NCI-H2107 (cell line): ENCODE measurements at regions not wholly inside any gene's neighbourhood (a gene's known extent, or its start where the extent isn't known, plus 50 kb on each side); places are given as distances from the start of the nearest gene placed in this dataset.
A peak's percentile ranks its signal among the peaks of the same experiment; 100 is the strongest.

Source experiments
- DNase-seq: peaks from one replicate; lab custom pipeline; 2025; lab: John Stamatoyannopoulos, UW

- DNase-seq = no peak
These were observed 371.5 kb downstream of the ZNF536 start for GRCh38 chr19:30743702-30744101.

- DNase-seq = no peak
These were observed 370.8 kb downstream of the ZNF536 start for GRCh38 chr19:30743011-30743410.

- no peak for DNase-seq
These were observed 370.3 kb downstream of the ZNF536 start for GRCh38 chr19:30742406-30742938.

- DNase-seq = no peak
These were observed 369.4 kb downstream of the ZNF536 start for GRCh38 chr19:30741566-30741965.

- DNase-seq = no peak
These were observed 367.2 kb downstream of the ZNF536 start for GRCh38 chr19:30739394-30739793.

GRCh38 chr19:30738047-30738446 lies 365.9 kb downstream of the ZNF536 start:
- no peak for DNase-seq

GRCh38 chr19:30734669-30735068 lies 362.5 kb downstream of the ZNF536 start:
- no peak for DNase-seq

- no peak for DNase-seq
These were observed 361.8 kb downstream of the ZNF536 start for GRCh38 chr19:30733826-30734550.

GRCh38 chr19:30731591-30731990 lies 359.4 kb downstream of the ZNF536 start:
- DNase-seq = no peak

GRCh38 chr19:30729451-30729850 lies 357.3 kb downstream of the ZNF536 start:
- DNase-seq = no peak

- DNase-seq = no peak
These were observed 350.6 kb downstream of the ZNF536 start for GRCh38 chr19:30722761-30723160.

- DNase-seq = no peak
These were observed 350.0 kb downstream of the ZNF536 start for GRCh38 chr19:30722186-30722585.

- DNase-seq = no peak
These were observed 347.8 kb downstream of the ZNF536 start for GRCh38 chr19:30719999-30720345.

- peak; percentile 10 for DNase-seq
These were observed 347.2 kb downstream of the ZNF536 start for GRCh38 chr19:30719189-30719998.

GRCh38 chr19:30718707-30719106 lies 346.5 kb downstream of the ZNF536 start:
- no peak for DNase-seq

GRCh38 chr19:30718014-30718413 lies 345.8 kb downstream of the ZNF536 start:
- no peak for DNase-seq

GRCh38 chr19:30717381-30717780 lies 345.2 kb downstream of the ZNF536 start:
- DNase-seq = no peak

GRCh38 chr19:30712431-30713337 lies 340.5 kb downstream of the ZNF536 start:
- no peak for DNase-seq

GRCh38 chr19:30711826-30712225 lies 339.6 kb downstream of the ZNF536 start:
- no peak for DNase-seq

GRCh38 chr19:30711296-30711695 lies 339.1 kb downstream of the ZNF536 start:
- DNase-seq = peak; percentile 27

GRCh38 chr19:30710721-30711120 lies 338.5 kb downstream of the ZNF536 start:
- no peak for DNase-seq
